ENCODE measurements at regions not wholly inside any gene's neighbourhood (a gene's known extent, or its start where the extent isn't known, plus 50 kb on each side); places are given as distances from the start of the nearest gene placed in this dataset.
"Not testable (repeated sequence)": the region's sequence is repeated elsewhere in the genome, so short reads cannot be mapped to it uniquely, and the experiment has no call there.

DNA sequence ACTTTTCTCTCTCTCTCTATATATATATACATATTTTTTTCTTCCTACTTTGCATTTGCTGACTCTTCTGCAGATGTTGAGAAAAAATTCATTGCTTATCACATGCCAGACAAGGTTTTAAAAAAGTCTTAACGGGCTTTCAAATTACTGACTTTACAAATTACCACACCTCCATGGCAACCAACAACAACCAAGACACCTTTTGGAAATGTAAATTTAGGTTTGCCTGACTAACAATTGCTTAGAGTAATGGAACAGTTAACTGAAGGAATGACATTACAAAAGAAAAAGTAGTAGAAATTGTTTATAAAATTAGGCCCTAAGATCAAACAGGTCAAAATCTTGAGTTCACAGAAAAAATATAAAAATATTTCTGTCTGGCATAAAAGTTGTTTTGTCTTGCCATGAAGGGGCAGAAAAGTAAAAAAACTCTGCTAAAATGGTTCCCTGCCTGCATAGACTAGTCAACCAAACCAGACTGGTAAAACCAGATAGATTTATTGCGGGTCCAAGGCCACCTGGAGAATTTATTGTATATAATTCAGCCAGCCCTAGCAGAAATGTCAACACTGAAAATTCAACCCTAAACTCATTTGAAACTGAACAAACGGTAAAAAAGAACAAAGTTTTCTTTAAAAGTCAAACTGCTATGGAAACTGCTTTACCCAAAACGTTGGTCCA, 92.8 kb upstream of the FRMD1 start:
- 59% methylated on average over 4 of the region's 4 CpGs for WGBS (ENCODE audit: insufficient coverage, low coverage, low lambda C conversion rate, missing lambda C conversion rate)
- Histone ChIP-seq H3K27me3 (no peaks in the 10 kb centered on the region), H3K4me1 (peaks cover 0 to 10% (median 0%) of the 10 kb centered on the region in 4 donors), H3K9me3 (no peaks in the 10 kb centered on the region), H3K4me3 (no peak overlapping the region), H3K36me3 (no peaks in the 10 kb centered on the region), H3K27ac (no peak overlapping the region)
- TF ChIP-seq, protein P1, sequence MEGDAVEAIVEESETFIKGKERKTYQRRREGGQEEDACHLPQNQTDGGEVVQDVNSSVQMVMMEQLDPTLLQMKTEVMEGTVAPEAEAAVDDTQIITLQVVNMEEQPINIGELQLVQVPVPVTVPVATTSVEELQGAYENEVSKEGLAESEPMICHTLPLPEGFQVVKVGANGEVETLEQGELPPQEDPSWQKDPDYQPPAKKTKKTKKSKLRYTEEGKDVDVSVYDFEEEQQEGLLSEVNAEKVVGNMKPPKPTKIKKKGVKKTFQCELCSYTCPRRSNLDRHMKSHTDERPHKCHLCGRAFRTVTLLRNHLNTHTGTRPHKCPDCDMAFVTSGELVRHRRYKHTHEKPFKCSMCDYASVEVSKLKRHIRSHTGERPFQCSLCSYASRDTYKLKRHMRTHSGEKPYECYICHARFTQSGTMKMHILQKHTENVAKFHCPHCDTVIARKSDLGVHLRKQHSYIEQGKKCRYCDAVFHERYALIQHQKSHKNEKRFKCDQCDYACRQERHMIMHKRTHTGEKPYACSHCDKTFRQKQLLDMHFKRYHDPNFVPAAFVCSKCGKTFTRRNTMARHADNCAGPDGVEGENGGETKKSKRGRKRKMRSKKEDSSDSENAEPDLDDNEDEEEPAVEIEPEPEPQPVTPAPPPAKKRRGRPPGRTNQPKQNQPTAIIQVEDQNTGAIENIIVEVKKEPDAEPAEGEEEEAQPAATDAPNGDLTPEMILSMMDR (IDR thresholded peaks at IDR 0.05), result no peak
- no peak for TF ChIP-seq POLR2A (IDR thresholded peaks at IDR 0.05)
- ATAC-seq (no peak), DNase-seq (no peak)
- intact Hi-C loops (cut with DNase I), result no loop called here

DNA sequence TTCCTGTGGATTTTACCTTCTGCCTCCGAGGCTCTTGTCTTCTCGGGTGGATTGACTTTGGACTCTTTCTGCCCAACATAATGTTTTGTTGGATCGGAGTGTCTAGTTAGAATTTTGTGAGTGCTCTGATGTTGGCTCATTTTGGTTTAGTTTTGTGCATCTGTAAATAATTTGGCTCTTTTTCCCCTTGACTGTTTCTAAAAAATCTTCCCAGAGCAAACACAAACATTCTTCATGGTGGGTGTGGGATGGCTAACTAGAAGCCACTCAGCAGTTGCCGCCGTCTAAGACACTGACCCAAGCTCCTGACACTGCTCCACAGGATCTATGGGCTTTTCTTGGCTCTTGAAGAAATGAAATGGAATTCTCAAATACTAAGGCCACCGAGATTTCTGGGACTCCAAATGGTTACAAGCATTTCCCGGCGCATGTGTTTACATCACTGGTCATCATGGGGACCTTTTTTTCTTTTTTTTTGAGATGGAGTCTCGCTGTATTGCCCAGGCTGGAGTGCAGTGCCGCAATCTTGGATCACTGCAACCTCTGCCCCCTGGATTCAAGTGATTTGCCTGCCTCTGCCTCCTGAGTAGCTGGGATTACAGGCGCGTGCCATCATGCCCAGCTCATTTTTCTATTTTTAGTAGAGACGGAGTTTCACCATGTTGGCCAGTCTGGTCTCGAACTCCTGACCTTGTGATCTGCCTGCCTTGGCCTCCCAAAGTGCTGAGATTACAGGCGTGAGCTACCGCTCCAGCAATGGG, 92.0 kb upstream of the FRMD1 start:
- TF ChIP-seq, protein P1 (IDR thresholded peaks at IDR 0.05), result no peak
- TF ChIP-seq POLR2A (IDR thresholded peaks at IDR 0.05), result no peak
- Histone ChIP-seq H3K4me1 (peaks cover 0 to 10% (median 0%) of the 10 kb centered on the region in 4 donors), H3K9me3 (no peaks in the 10 kb centered on the region), H3K27ac (no peak overlapping the region), H3K4me3 (no peak overlapping the region), H3K36me3 (no peaks in the 10 kb centered on the region), H3K27me3 (no peaks in the 10 kb centered on the region)
- no peak for DNase-seq
- intact Hi-C loops (cut with DNase I), result no loop called here
- 77% methylated on average over 13 of the region's 16 CpGs for WGBS (ENCODE audit: insufficient coverage, low coverage, low lambda C conversion rate, missing lambda C conversion rate)
- ATAC-seq, result no peak

DNA sequence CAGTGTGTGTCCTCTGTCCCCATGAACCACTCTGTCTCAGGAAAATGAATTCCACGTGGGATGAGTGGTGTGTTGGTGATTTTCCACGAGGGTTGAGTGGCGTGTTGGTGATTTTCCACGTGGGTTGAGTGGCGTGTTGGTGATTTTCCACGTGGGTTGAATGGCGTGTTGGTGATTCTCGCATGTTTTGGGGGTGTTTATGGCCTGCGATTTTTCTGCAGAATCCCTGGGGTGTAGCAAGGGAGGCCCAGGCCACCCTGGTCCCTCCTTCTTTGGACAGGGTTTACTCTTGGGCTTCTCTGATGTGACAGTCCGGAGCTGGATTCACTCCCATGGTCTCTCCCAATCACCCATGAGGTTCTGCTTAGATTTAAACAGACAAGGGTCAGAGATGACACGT, 90.6 kb upstream of the FRMD1 start:
- TF ChIP-seq POLR2A (IDR thresholded peaks at IDR 0.05), result no peak
- TF ChIP-seq, protein P1 (IDR thresholded peaks at IDR 0.05), result no peak
- no peaks in the 10 kb centered on the region for H3K27me3 ChIP-seq
- no peak overlapping the region for H3K4me3 ChIP-seq
- WGBS (ENCODE audit: insufficient coverage, low coverage, low lambda C conversion rate, missing lambda C conversion rate), result 68% methylated on average over 8 of the region's 11 CpGs
- intact Hi-C loops (cut with DNase I), result no loop called here
- no peaks in the 10 kb centered on the region for H3K9me3 ChIP-seq
- DNase-seq (no peak), ATAC-seq (no peak)
- H3K36me3 ChIP-seq, result no peaks in the 10 kb centered on the region
- no peak overlapping the region for H3K27ac ChIP-seq
- peaks cover 0 to 10% (median 0%) of the 10 kb centered on the region in 4 donors for H3K4me1 ChIP-seq

DNA sequence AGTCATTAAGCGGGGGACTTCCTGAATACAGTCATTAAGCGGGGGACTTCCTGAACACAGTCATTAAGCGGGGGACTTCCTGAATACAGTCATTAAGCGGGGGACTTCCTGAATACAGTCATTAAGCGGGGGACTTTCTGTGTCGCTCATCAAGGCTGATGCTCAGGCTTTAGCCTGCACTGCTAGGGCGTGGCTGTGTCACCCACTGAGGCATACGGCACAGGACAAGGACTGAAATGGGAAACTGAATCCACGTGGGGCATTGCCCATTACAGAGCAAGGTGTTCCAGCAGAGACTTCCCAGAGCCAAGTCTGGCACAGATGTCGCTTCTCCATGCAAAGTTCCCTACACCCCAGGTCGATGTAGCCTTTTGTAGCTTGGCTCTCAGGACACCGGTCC, 89.9 kb upstream of the FRMD1 start:
- ATAC-seq; H3K4me1 ChIP-seq; DNase-seq; H3K36me3 ChIP-seq; H3K9me3 ChIP-seq; intact Hi-C loops (cut with DNase I); H3K27ac ChIP-seq; H3K27me3 ChIP-seq; H3K4me3 ChIP-seq: not testable (repeated sequence)
- 40% methylated on average over 1 of the region's 12 CpGs for WGBS (ENCODE audit: insufficient coverage, low coverage, low lambda C conversion rate, missing lambda C conversion rate)

DNA sequence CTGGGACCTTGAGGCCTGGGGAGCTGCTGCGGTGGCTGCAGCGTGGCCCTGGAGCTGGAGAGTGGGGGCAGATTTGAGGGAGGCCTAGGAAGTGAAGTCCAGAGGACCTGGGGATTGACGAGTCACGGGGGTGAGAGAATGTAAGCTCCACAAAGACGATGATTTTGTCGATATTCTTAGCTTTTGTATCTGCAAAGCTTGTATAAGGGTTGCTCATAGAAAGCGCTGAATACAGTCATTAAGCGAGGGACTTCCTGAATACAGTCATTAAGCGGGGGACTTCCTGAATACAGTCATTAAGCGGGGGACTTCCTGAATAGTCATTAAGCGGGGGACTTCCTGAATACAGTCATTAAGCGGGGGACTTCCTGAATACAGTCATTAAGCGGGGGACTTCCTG, 89.3 kb upstream of the FRMD1 start:
- H3K27me3 ChIP-seq; ATAC-seq; DNase-seq; H3K9me3 ChIP-seq; intact Hi-C loops (cut with DNase I); H3K4me1 ChIP-seq; H3K27ac ChIP-seq; H3K36me3 ChIP-seq; H3K4me3 ChIP-seq: not testable (repeated sequence)
- WGBS (ENCODE audit: insufficient coverage, low coverage, low lambda C conversion rate, missing lambda C conversion rate), result 80% methylated on average over 8 of the region's 13 CpGs

All from right lobe of liver (tissue), 6 donors.